A549 (cell line): ENCODE measurements at regions not wholly inside any gene's neighbourhood (a gene's known extent, or its start where the extent isn't known, plus 50 kb on each side); places are given as distances from the start of the nearest gene placed in this dataset.

ENCODE experiments used
- ATAC-seq, 2 experiments: fragments of 200-7000 bp in 1 of 2; fragments of >200 bp in 1 of 2; cut with Nextera tagmentation in 1 of 2; cut with Tn5 transposase in 1 of 2; 3 replicates each; pipeline versions ENCODE4 v1.8.0 to v1.9.1; 2018 to 2020; ENCODE audit warnings: mild to moderate bottlenecking in 1 of 2, moderate library complexity in 1 of 2
- CTCF ChIA-PET: fragments of 300-600 bp; sonication (Branson Sonifier 250); formaldehyde crosslinking; extraction: SDS; loops from one replicate; lab custom pipeline; 2021; ENCODE audit warnings: antibody characterized with exemption, inconsistent platforms; lab: Yijun Ruan, JAX
- POLR2A ChIA-PET: fragments of 350-600 bp; formaldehyde crosslinking; extraction: SDS; loops from one replicate; lab custom pipeline; 2021; ENCODE audit warnings: antibody characterized with exemption, inconsistent platforms; lab: Yijun Ruan, JAX
- DNase-seq, 2 experiments: peaks; one replicate each; pipeline versions ENCODE4 v3.0.0 to v3.0.0-alpha.2; 2011 to 2016; ENCODE audit warnings: low read depth in 1 of 2, low spot score in 1 of 2
- FAIRE-seq: peaks from 2 replicates; lab custom pipeline; 2011; peaks lifted over from hg19 to GRCh38; lab: Jason Lieb, UNC
- H3K27ac ChIP-seq, 2 experiments: fragments of >200 bp; sonication (Bioruptor Twin); formaldehyde crosslinking; 3 replicates each; pipeline ENCODE4 v1.5.1; 2016 to 2017
- H3K4me1 ChIP-seq: fragments of >200 bp; sonication (Bioruptor Twin); formaldehyde crosslinking; 3 replicates; pipeline ENCODE4 v1.6.1; 2016
- H3K4me2 ChIP-seq: fragments of >200 bp; sonication (Bioruptor Twin); formaldehyde crosslinking; 3 replicates; pipeline ENCODE4 v1.6.1; 2016
- H3K4me3 ChIP-seq: fragments of >200 bp; sonication (Bioruptor Twin); formaldehyde crosslinking; 3 replicates; pipeline ENCODE4 v1.5.1; 2016
- H3K9me3 ChIP-seq: fragments of >200 bp; sonication (Bioruptor Twin); formaldehyde crosslinking; 3 replicates; pipeline ENCODE4 v1.6.1; 2016
- BCL3 ChIP-seq: fragments of >200 bp; sonication (Bioruptor Twin); formaldehyde crosslinking; IDR thresholded peaks from 3 replicates; pipeline ENCODE4 v1.6.1; 2016
- BHLHE40 ChIP-seq: IDR thresholded peaks from 2 replicates; pipeline ENCODE4 v1.6.1; 2012; ENCODE audit warnings: low read depth, low read length, inconsistent platforms
- CTCF ChIP-seq: fragments of >200 bp; sonication (Bioruptor Twin); formaldehyde crosslinking; IDR thresholded peaks from 3 replicates; pipeline ENCODE4 v1.5.1; 2016
- EHF ChIP-seq: fragments of 250-450 bp; sonication (Bioruptor Pico); IDR thresholded peaks from 2 replicates; pipeline ENCODE4 v1.5.0; 2020; ENCODE audit warnings: mild to moderate bottlenecking
- FOSB ChIP-seq: fragments of 250-450 bp; sonication (Bioruptor Pico); IDR thresholded peaks from 2 replicates; pipeline ENCODE4 v1.5.0; 2020; ENCODE audit warnings: mild to moderate bottlenecking, moderate library complexity
- FOSL2 ChIP-seq, 2 experiments: fragments of 450-650 bp in 1 of 2; fragments of >200 bp in 1 of 2; sonication (Bioruptor Twin) in 1 of 2; formaldehyde crosslinking; IDR thresholded peaks; 2 replicates each; pipeline versions ENCODE4 v1.5.0 to v1.6.1; 2016 to 2020; ENCODE audit warnings: mild to moderate bottlenecking in 1 of 2, moderate library complexity in 1 of 2
- GATA3 ChIP-seq: IDR thresholded peaks from 2 replicates; pipeline ENCODE4 v1.6.1; 2012; ENCODE audit warnings: borderline replicate concordance
- HDAC2 ChIP-seq: fragments of 200-600 bp; sonication (generic); IDR thresholded peaks from 2 replicates; pipeline ENCODE4 v1.6.1; 2016
- JUN ChIP-seq, 2 experiments: fragments of >200 bp; sonication (Bioruptor Twin); formaldehyde crosslinking; IDR thresholded peaks; 2 replicates in 1 of 2; 3 replicates in 1 of 2; pipeline ENCODE4 v1.6.1; 2016 to 2017
- JUNB ChIP-seq: fragments of >200 bp; sonication (Bioruptor Twin); formaldehyde crosslinking; IDR thresholded peaks from 2 replicates; pipeline ENCODE4 v1.6.1; 2016
- KDM1A ChIP-seq: fragments of 200-600 bp; sonication (generic); IDR thresholded peaks from 2 replicates; pipeline ENCODE4 v1.6.1; 2016; ENCODE audit warnings: low read depth, mild to moderate bottlenecking
- KDM5A ChIP-seq: fragments of 200-600 bp; sonication (generic); IDR thresholded peaks from 2 replicates; pipeline ENCODE4 v1.6.1; 2016; ENCODE audit warnings: antibody characterized with exemption, mild to moderate bottlenecking
- MAX ChIP-seq: IDR thresholded peaks from 2 replicates; pipeline ENCODE4 v1.6.1; 2012
- NPAS2 ChIP-seq: fragments of 250-450 bp; sonication (Bioruptor Pico); IDR thresholded peaks from 2 replicates; pipeline ENCODE4 v1.8.0; 2022; ENCODE audit warnings: mild to moderate bottlenecking, moderate library complexity, borderline replicate concordance
- PHF8 ChIP-seq: fragments of 200-600 bp; sonication (generic); IDR thresholded peaks from 2 replicates; pipeline ENCODE4 v1.6.1; 2016; ENCODE audit warnings: low read depth, mild to moderate bottlenecking, antibody characterized with exemption, moderate library complexity, borderline replicate concordance
- POLR2A ChIP-seq: IDR thresholded peaks from 2 replicates; pipeline ENCODE4 v1.6.1; 2012; ENCODE audit warnings: mild to moderate bottlenecking, low read length
- RNF2 ChIP-seq: fragments of 200-600 bp; sonication (generic); IDR thresholded peaks from 2 replicates; pipeline ENCODE4 v1.6.1; 2016; ENCODE audit warnings: low read depth, mild to moderate bottlenecking, antibody characterized with exemption, moderate library complexity, borderline replicate concordance
- SMC3 ChIP-seq: fragments of >200 bp; sonication (Bioruptor Twin); formaldehyde crosslinking; IDR thresholded peaks from 3 replicates; pipeline ENCODE4 v1.6.1; 2018; ENCODE audit warnings: inconsistent platforms
- TFCP2L1 ChIP-seq: fragments of 250-450 bp; sonication (Bioruptor Pico); IDR thresholded peaks from 2 replicates; pipeline ENCODE4 v1.5.0; 2021; ENCODE audit warnings: mild to moderate bottlenecking
- ZFP36 ChIP-seq: fragments of 450-650 bp; IDR thresholded peaks from 2 replicates; pipeline ENCODE4 v1.6.1; 2014; ENCODE audit warnings: borderline replicate concordance; ENCODE audit not compliant: partially characterized antibody
- WGBS: methylation state at CpG from one replicate; pipeline ENCODE4 v1.1.6; 2017; ENCODE audit errors: missing lambda C conversion rate; 5-methylcytosine and 5-hydroxymethylcytosine counted together
- TF ChIP-seq, protein P1 (sequence below): IDR thresholded peaks from 2 replicates; pipeline ENCODE4 v1.6.1; 2012; ENCODE audit warnings: low read depth, borderline replicate concordance
- TF ChIP-seq, protein P2 (sequence below): fragments of 150-350 bp; IDR thresholded peaks from 2 replicates; pipeline ENCODE4 v1.6.1; 2014; ENCODE audit warnings: low read depth, mild to moderate bottlenecking, low read length

DNA sequence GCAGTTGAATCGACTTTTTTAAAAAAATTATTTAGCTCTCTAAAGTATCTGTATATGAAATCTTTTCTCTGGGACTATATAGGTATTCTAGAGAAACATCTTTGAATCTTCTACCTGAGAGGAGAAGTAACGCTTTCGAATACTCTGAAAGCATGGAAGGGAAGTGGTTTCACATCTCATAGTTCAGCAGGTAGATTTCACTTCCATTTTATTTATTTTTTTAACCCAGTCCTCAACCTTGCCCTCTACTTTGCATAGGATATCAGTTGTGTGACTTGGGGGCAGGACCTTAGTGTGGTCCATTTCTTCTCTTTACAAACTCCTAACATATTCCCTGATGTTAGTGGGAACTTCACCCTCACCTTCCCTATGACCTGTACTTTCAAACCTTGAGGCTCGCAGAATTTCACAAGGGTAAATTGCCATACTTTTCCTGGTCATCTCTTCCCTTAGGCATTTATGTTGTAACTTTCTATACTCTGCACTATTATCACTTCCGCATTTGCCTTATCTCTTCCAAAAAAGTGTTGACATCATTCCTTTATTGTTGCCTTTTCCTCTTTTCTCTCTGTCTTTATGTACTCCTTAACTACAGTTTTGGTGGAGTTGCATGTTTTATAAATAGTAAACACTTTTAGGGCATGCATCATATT, 1208.5 kb upstream of the ADGRL4 start:
- H3K4me3 ChIP-seq: no peak overlapping the region
- H3K9me3 ChIP-seq: no peaks in the 10 kb centered on the region
- no peaks in the 10 kb centered on the region for H3K4me1 ChIP-seq
- H3K4me2 ChIP-seq: no peak overlapping the region
- 59% methylated on average over 5 of the region's 5 CpGs for WGBS
- no peak overlapping the region for H3K27ac ChIP-seq
- TF ChIP-seq ZFP36 (no peak), NPAS2 (CRISPR knock-in tag) (no peak), FOSB (CRISPR knock-in tag) (no peak), POLR2A (no peak), HDAC2 (no peak), KDM5A (no peak), BCL3 (no peak), FOSL2 (IDR thresholded peaks at IDR 0.05) (no peak), FOSL2 (CRISPR knock-in tag; IDR thresholded peaks at IDR 0.05) (no peak), EHF (CRISPR knock-in tag) (no peak), MAX (no peak), GATA3 (no peak), JUNB (no peak), JUN (IDR thresholded peaks at IDR 0.05) (no peak), CTCF (no peak), TFCP2L1 (no peak)
- TF ChIP-seq, protein P1, sequence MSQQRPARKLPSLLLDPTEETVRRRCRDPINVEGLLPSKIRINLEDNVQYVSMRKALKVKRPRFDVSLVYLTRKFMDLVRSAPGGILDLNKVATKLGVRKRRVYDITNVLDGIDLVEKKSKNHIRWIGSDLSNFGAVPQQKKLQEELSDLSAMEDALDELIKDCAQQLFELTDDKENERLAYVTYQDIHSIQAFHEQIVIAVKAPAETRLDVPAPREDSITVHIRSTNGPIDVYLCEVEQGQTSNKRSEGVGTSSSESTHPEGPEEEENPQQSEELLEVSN: no peak
- TF ChIP-seq, protein P2, sequence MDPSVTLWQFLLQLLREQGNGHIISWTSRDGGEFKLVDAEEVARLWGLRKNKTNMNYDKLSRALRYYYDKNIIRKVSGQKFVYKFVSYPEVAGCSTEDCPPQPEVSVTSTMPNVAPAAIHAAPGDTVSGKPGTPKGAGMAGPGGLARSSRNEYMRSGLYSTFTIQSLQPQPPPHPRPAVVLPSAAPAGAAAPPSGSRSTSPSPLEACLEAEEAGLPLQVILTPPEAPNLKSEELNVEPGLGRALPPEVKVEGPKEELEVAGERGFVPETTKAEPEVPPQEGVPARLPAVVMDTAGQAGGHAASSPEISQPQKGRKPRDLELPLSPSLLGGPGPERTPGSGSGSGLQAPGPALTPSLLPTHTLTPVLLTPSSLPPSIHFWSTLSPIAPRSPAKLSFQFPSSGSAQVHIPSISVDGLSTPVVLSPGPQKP: no peak
- ChIA-PET CTCF (no interaction called here), POLR2A (no interaction called here)
- no peak for DNase-seq
- no peak for ATAC-seq
- FAIRE-seq: no peak

DNA sequence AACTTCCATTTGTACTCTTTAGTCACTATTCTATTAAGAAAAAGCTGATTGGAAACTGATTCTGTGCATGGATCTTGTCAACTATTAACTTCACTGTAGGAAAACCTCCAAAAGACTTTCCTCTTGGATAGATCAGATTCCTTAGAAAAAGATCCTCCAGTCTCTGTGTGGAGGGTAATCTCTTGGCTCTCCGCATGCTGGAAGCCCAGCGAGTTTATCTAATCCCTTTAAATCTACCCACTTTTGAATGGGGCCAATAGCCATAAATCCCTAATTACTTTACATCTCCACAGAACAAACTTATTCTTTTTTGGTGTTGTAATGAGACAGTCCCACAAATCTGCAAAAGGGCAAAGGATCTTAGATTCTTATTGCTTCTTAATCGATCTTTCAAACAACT, 1206.4 kb upstream of the ADGRL4 start:
- Histone ChIP-seq H3K27ac (no peak overlapping the region), H3K9me3 (no peaks in the 10 kb centered on the region), H3K4me2 (no peak overlapping the region), H3K4me3 (no peak overlapping the region), H3K4me1 (no peaks in the 10 kb centered on the region)
- POLR2A ChIA-PET: no interaction called here
- DNase-seq (no peak), ATAC-seq (no peak), FAIRE-seq (no peak)
- 61% methylated on average over 3 of the region's 3 CpGs for WGBS
- CTCF ChIA-PET: no interaction called here
- TF ChIP-seq SMC3: no peak
- no peak for TF ChIP-seq FOSB (CRISPR knock-in tag)
- no peak for TF ChIP-seq BHLHE40
- TF ChIP-seq KDM1A: no peak
- no peak for TF ChIP-seq JUN (IDR thresholded peaks at IDR 0.05)
- no peak for TF ChIP-seq RNF2
- no peak for TF ChIP-seq ZFP36
- TF ChIP-seq, protein P2: no peak
- no peak for TF ChIP-seq PHF8
